ENCODE measurements at regions not wholly inside any gene's neighbourhood (a gene's known extent, or its start where the extent isn't known, plus 50 kb on each side); places are given as distances from the start of the nearest gene placed in this dataset.
"Not testable (repeated sequence)": the region's sequence is repeated elsewhere in the genome, so short reads cannot be mapped to it uniquely, and the experiment has no call there.

DNA sequence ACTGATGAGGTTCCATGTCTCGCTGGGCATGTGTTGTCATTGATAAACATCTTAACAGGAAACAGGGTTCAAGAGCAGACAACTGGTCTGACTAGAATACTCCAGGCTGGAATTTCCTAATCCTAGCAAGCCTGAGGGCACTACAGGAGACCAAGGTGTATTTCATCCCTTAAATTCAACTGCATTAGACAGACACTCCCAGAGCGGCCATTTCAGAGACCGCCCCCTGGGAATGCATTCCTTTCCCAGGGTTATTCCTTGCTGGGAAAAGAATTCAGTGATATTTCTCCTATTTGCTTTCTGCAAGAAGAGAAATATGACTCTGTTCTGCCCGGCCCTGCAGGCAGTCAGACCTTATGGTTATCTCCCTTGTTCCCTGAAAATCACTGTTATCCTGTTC is 383.1 kb upstream of the MBL2 start:
- not testable (repeated sequence) for DNase-seq

DNA sequence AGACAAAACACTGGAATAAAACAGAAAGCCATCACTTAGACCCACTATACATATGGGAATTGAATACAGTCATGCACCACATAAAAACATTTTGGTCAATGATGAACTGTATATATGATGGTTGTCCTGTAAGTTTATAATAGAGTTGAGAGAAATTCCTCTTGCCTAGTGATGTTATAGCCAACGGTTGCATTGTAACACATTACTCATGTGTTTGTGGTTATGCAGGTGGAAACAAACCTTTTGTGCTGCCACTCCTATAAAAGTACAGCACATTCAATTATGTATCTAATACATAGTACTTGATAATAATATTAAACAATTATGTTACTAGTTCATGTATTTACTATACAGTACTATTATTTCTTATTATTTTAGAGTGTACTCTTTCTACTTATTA is 381.2 kb upstream of the MBL2 start:
- DNase-seq, result no peak

DNA sequence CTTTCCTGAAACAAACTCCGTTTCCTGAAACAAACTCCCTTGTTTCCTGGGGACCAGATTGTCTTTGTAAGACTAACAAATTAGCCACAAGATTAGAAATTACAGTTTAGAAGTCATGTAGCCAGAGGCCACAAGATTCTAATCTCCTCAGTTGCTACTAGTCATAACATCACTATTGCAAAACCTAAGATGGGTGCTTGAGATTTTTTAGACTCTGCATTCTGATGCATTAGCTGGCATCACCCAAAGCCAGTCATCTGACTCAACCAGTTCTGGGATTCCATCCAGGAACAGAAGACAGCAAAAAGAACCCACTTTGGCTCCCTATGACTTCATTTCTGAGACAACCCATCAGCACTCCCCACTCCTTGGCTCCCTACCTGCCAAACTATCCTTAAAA is 367.9 kb upstream of the MBL2 start:
- no peak for DNase-seq

DNA sequence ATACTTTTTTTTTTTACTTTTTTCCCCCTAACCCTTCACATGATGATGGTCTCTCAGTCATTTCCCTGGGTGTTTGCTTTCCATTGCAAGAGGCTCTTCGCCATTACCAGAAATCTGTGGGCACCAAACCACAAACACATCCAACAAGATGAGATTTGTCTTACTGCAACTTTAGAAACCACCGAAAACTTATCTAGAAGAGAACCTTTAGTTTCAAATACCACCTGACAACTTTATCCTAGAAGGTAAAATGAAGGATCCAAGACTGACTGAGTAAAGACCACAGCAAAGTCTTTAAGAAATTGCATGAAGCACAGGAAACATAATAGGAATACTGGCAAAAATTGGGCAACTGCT is 363.3 kb upstream of the MBL2 start:
- DNase-seq, result no peak

DNA sequence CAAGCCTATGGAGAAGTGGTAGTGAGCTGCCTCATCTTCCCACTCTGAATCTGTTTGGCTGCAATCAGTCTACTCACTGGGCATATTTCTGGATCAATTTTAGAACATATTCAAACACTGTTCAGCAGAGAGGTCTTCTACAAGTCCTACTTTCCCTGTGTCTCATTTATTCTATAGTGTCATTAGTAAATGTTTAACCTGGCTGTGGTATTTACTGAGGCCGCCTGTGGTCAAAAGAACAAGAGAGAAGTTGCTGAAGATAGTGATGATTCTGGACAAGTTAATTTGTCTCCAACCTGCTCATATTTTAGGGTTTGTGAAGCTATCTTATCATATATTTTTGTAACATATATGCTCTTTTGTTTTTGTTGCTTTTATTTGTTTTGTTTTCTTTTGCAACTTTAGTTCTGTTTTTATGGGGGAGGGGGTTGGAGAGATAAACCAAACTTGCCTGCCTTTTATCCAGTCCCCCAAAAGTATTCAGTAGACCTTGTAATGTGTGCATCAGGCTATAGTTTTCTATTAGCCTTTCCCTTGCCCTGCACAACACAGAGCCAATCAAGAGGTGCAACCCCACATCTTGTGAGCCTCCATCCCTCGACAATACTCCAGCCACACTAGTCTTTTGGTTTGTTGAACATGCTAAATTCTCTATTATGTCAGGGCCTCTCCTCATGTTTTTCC is 362.8 kb upstream of the MBL2 start:
- no peak for DNase-seq

DNA sequence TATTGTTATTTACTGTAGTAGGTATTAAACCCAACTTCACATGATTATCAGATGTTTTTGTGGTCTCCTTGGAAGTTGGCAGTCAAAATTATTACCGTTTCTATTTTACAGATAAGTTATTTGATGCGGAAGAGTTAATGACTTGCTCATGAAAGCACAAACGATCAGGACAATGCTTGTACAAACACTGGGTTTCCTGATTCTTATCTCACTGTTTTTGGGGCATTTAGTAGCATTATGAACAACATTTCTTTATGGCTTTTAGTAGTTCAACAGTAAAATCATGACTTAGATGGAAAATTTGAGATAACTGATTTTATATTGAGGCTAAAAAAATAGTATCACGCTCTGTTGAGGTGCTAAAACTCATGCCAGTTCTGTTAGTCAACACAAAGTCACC is 361.5 kb upstream of the MBL2 start:
- no peak for DNase-seq

DNA sequence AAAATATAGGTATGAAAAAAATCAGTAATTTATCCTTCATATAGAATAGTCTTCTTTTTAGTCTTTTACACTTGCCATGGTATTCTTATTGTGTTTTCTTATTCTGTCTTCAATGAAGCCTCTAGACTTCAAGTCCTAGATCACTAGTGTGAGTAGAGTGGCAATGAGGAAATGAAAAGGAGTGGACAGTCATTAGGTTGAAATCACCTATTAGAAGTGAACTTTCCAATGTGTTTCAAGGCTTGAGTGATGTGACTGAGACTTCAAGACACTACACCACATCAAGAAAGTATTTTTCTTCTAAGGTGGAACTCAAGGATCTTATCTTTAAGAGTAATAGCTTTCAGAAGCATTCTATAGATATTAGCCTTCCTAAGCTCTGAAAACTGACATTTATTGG is 357.8 kb upstream of the MBL2 start:
- no peak for DNase-seq

DNA sequence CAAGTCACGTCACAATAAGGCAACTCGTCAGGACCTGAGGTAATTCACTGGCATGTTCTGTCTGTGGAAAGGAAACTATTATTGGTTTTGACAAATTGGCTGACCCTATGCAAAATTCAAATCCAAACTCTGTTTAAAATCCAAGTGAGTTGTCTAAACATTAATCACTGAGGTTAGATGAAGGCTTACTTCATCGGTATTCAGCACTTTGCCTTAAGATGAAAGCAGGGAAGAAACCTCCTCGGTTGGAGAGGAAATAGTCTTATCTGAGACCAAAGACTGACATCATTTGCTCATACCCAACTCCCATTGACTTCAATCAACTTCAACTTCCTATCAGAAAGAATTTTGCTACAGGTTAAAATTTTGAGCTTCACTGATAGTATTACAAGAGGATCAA is 355.1 kb upstream of the MBL2 start:
- no peak for DNase-seq

DNA sequence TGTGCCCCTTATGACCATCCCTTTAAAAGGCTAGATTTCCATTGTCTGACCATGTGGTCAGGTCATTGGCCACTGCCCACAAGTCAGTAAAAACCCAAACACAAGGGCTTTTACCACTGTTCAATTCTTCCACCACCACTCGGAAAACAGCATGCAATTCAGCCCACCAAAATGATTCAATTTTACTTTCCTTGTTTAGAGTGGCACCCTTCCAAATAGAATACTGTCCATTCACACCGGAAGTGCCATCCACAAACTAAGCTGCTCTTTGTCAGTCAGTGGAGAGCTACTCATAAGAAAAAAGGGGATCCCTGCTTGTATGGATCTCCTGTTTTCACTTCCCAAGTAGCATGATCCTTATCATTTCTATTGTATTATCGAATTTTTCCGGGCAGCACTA is 350.7 kb upstream of the MBL2 start:
- DNase-seq, result no peak

DNA sequence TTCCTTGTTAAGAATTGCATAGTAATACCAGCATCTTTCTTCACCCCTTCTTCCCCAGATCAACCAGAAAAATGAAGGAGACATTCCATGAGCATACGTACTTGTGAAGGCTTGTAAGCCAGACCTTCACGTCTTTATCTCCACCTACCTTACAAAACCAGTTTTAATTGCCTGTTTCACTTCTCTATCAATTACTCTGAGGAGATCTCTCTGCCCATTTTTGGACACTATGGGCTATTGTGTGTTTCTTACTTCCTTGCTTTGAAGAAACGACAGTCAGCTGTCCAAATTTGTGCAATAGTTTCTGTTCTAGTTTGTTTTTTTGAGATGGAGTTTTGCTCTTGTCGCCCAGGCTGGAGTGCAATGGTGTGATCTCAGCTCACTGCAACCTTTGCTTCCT is 349.7 kb upstream of the MBL2 start:
- DNase-seq, result no peak

DNA sequence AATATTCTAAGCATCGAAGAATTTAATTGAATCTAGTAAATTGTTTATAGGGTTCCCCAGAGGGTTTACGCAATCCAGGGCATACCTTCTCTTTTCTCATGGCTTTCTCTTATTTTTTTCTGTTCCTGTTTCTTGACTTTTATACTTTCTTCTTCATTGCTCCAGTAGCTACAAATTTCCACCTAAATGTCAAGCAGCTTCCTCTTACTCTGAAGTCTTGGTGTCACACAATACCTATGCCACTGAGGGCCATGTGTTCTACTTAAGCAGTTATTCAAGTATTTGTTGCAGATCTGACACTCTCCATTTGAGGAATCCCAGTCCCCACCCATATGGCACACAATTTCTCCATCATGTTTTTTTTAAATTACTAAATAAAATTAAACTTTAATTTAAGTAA is 343.1 kb upstream of the MBL2 start:
- DNase-seq, result no peak

DNA sequence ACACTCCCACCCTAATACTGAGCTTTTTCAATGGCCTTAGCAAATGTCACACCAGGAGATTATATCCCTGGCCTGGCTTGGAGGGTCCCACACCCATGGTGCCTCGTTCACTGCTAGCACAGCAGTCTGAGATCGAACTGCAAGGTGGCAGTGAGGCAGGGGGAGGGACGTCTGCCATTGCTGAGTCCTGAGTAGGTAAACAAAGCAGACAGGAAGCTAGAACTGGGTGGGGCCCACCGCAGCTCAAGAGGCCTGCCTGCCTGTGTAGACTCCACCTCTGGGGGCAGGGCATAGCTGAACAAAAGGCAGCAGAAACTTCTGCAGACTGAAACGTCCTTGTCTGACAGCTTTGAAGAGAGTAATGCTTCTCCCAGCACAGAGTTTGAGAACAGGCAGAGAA is 338.9 kb upstream of the MBL2 start:
- DNase-seq, result no peak

DNA sequence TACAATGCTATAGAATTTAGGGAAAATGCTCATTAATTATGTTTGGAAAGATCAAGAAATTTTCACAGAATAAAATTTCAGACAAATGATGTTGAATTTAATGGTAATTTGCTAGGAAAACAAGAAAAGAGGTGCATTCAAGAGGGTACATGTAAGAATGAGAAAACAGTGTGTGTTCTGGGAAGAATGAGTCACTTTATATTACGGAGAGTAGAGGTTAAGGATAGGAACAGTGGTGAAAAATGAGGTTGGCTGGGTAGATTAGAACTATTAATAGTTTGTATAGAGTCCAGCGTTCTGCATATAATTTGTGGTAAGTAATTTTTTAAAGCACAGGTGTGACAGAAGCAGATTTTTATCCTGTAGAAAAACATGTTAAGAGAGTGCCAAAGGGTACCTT is 336.7 kb upstream of the MBL2 start:
- no peak for DNase-seq

DNA sequence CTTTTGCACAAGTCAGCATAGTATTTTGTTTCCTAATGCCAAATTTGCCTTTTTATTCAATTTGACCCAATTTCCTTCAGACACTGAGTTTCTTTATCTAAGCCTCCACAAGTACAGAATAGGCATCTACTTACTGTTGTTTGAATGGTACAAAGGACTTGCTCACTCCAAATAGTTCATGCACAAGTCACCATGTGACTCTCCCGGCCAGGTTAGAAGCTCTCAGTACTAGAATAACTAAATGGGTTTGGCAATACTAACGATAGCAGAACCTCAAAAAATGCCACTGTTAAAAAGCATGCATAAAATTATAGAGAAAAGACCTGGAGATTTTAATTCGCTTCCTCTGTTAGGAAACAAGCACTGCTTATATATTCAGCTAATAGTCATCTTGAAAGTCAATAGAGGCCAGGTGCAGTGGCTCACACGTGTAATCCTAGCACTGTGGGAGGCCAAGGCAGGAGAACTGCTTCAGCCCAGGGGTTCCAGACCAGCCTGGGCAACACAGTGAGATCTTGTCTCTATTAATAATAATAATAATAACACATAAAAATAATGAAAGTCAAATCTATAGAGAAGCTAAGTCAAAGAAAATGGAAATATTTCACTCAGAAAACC is 335.8 kb upstream of the MBL2 start:
- DNase-seq, result no peak

DNA sequence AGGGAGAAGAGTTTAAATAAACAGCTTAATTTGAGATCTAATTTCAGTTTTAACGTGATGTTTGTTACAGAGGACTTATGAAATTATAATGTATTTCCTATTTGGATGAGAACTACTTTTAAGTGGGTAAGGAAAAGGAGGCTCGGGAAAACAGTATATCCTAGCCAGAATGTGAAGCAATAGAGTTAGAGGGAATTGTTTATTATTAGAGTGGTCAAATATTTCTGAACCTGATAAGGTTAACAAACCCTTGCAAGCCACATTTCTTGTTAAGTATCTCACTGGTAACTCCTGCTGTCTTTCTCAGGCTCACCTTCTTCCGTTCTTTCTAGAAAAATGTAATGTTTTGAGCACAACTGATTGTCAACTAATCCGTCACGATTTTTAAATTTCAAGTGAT is 335.1 kb upstream of the MBL2 start:
- DNase-seq, result no peak

DNA sequence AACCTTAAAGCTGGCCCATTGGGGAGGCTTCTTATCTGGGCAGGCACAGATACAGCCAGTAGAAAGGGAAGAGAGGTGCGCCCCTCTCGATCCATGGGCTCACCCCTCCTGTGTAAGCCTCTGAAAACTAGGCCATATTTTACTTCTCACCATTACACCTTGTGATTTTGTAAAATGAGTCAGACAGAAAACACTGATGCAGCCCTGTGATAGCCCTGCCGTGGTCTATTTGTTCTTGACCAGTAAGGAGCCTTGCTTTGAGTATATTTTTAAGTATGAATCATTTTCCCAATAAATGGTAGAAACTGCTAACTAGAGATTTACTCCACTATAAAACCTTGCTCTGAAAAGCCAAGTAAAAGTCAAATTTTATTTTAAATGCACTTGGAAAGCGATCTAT is 329.8 kb upstream of the MBL2 start:
- no peak for DNase-seq

DNA sequence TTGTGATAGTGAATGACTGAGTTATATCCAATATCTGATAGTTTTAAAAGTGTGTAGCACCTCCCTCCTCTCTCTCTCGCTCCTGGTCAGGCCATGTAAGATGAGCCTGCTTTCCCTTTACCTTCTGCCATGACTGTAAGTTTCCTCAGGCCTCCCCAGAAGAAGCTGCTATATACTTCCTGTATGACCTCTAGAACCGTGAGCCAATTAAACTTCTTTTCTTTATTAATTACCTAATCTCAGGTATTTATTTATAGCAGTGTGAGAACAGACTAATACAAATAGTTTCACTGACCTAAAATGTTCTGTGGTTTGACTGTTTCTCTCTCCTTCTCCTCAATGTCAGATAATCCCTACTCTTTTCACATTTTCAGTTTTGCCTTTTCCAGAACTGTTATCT is 321.3 kb upstream of the MBL2 start:
- no peak for DNase-seq

DNA sequence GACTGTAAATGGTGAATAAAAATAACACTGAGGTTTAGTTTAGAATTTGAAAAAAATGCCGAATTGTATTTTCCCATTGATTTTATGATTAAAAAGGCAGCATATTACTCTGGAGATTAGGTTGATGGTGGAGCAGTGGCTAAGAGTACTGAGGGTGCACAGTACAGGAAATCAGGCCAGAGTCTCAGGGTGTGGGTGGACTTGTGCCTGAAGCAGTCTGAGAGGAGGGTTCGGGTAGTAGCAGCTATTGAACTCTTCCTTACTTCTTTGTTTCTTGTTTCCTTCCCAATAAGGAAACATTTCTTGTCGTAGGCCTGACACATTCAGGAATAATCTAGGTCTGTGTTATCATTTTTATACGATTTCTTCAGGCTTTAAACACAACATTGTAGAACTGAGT is 319.0 kb upstream of the MBL2 start:
- no peak for DNase-seq

DNA sequence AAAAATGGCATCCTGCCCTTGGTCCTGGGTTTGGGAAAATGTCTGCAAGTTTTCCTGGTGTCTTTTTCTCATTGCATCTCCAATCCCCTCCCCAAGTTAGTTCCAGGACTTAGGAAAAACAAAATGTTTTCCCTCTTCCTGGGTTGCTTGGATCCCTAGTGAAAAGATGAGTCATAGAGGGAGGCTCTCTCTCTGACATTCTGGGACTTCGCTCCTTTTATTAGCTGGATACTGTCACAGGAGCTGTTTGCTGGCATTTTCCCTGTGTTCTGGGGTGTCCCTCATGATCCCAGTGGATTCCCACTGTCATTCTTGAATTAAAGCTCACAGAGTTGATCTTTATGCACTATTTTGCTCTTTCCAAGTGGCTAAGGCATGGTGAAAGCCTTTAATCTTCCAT is 316.4 kb upstream of the MBL2 start:
- no peak for DNase-seq

DNA sequence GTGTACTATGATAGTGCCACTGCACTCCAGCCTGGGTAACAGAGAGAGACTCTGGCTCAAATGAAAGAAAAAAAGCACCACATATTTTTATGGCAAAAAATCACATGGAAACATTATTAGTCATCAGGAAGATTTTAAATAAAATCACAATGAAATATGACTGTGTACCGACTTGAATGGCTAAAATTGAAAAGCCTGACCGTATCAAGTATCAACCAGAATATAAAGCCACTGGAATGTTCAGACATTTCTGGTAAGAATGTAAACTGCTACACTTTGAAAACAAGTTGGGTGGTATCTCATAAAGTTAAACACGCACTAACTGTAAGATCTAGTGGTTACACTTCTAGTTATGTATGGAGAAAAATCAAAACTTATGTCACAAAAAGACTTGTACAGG is 306.7 kb upstream of the MBL2 start:
- DNase-seq, result no peak

DNA sequence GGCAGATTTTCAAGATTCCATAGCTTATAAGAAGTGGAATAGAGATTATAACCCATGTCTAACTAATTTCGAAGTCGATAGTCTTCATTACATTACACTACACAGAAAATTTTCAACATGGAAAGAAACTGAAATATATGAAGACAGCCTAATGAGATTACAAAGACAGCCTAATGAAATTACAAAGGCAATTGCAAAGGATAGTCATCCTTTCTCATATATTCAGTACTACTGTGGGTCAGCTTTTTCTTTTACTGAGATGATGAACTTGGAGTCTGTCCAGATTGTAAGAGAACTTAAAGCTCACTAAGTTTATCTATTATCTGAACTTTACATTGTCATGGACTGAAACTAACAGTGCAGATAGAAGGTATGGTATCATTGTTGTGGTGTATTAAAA is 304.4 kb upstream of the MBL2 start:
- DNase-seq, result no peak

DNA sequence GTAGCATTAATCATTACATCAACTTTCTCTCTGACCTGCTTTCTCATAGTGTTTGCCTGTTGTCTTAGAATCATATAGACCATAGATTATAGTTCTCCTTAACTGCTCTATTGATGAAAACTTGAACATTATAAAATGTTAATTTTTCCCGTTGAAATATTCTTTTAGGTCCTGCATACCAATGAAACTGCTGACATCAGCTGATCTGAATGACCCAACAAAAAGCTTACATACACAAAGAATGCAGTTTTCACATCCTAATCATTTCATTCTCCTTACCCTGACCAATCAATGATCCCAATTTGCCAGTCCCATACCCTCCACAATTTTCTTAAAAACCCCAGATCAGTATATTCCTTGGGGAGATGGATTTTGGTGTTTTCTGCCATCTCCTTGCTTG is 302.9 kb upstream of the MBL2 start:
- no peak for DNase-seq

DNA sequence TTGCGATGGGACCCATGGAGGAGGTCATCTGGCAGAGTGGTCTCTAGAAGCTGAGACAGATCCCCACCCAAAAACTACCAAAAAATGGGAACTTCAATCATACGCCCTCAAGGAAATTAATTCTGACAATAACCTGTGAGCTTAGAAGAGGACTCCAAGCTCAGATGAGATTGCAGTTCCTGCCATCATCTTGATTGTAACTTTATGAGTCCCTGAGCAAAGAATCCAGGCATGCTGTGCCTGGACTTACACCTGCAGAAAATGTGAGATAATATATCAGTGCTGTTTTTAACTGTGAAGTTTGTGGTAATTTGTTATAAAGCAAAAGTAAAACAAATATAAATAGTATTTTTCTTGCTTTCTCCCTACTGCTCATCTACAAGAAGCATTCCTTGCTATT is 299.6 kb upstream of the MBL2 start:
- DNase-seq, result no peak

DNA sequence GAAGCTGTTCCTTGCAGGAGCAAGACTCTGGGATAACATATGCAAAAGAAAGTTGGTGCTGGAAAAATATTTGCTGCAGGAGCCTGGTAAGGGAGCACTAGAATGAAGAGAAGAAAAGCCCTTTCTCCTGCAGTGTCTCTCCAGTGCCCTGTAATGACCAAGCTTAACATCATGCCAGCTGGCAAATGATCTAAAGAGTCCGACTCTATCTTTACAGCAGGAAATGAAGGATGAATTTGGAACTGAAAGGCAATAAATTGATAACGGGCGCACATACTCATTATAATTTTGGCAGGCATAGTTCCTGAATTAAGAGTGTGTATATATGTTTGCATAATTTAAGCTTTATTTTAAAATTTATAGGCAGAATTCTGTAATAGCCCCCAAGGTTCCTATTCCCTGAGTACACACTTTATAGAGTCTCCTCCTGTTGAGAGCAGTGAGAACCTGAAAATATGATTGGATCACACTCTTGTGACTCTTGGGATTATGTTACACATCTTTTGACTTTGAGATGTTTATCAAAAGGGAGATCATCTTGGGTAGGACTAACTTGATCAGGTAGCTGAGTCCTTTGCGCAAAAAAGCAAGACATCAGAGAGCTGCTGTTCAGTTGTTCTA is 299.0 kb upstream of the MBL2 start:
- DNase-seq, result no peak

DNA sequence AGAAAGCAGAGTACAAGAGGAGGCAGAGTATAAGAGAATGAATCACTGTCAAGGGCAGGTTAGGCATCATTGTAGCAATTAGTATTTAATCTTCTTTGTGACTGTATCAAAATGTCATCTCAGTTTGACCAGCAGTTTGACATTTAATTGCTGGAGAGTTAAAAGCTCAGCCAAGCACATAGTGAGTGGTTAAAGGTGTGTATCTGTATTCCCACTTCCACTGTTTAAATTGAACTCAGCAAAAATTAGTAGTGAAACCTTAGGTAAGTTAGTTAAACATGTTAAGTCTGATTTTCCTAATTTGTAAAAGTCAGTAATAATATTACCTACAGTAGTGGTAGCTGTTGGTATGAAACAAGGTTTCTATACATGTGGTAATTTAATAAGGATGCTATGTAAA is 296.4 kb upstream of the MBL2 start:
- no peak for DNase-seq
